H1 (cell line): ENCODE measurements at regions not wholly inside any gene's neighbourhood (a gene's known extent, or its start where the extent isn't known, plus 50 kb on each side); places are given as distances from the start of the nearest gene placed in this dataset.

Experiments
- CTCF ChIA-PET: fragments of 300-600 bp; sonication (Branson Sonifier 250); formaldehyde crosslinking; loops from one replicate; lab custom pipeline; 2021; ENCODE audit not compliant: partially characterized antibody; lab: Charles Lee
- POLR2A ChIA-PET: fragments of 300-600 bp; sonication (Branson Sonifier 250); formaldehyde crosslinking; loops from one replicate; lab custom pipeline; 2021; ENCODE audit warnings: inconsistent platforms; ENCODE audit not compliant: partially characterized antibody; lab: Charles Lee
- DNase-seq, 2 experiments: peaks; one replicate each; pipeline versions ENCODE4 v3.0.0 to v3.0.0-alpha.2; 2010 to 2022; ENCODE audit warnings: low spot score in 2 of 2, low read depth in 1 of 2, mixed read lengths in 1 of 2
- FAIRE-seq: peaks from 2 replicates; lab custom pipeline; 2011; peaks lifted over from hg19 to GRCh38; lab: Jason Lieb, UNC
- H2AFZ ChIP-seq: 2 replicates; pipeline ENCODE4 v1.8.1; 2012; ENCODE audit warnings: low read length, inconsistent platforms
- H2AK5ac ChIP-seq: 2 replicates; pipeline ENCODE4 v1.6.1; 2013; ENCODE audit warnings: low read depth, low read length
- H2BK120ac ChIP-seq: replicated peaks from 2 replicates; pipeline ENCODE3; 2013; ENCODE audit warnings: low read depth, low read length, inconsistent platforms
- H2BK12ac ChIP-seq: 2 replicates; pipeline ENCODE4 v1.6.1; 2013; ENCODE audit warnings: low read depth, low read length
- H2BK15ac ChIP-seq: 2 replicates; pipeline ENCODE4 v1.6.1; 2013; ENCODE audit warnings: low read length
- H2BK20ac ChIP-seq: 2 replicates; pipeline ENCODE4 v1.6.1; 2013; ENCODE audit warnings: low read length
- H2BK5ac ChIP-seq: 2 replicates; pipeline ENCODE4 v1.6.1; 2013; ENCODE audit warnings: low read depth, low read length
- H3K14ac ChIP-seq: 2 replicates; pipeline ENCODE4 v1.6.1; 2013; ENCODE audit warnings: inconsistent platforms; ENCODE audit not compliant: insufficient read length
- H3K18ac ChIP-seq: 2 replicates; pipeline ENCODE4 v1.6.1; 2013; ENCODE audit warnings: low read length; ENCODE audit errors: extremely low read depth
- H3K23ac ChIP-seq: 2 replicates; pipeline ENCODE4 v1.6.1; 2013; ENCODE audit warnings: inconsistent platforms; ENCODE audit not compliant: insufficient read length
- H3K23me2 ChIP-seq: 2 replicates; pipeline ENCODE4 v1.6.1; 2013; ENCODE audit warnings: low read depth, low read length
- H3K27ac ChIP-seq: 2 replicates; pipeline ENCODE4 v1.6.1; 2011; ENCODE audit warnings: low read depth, low read length, inconsistent platforms
- H3K27me3 ChIP-seq, 4 experiments: replicated peaks in 1 of 4; 1 replicate in 1 of 4; 2 replicates in 3 of 4; pipeline versions ENCODE4 v1.6.1 to v1.8.1; 2011 to 2013; ENCODE audit warnings: low read length in 3 of 4, mild to moderate bottlenecking in 3 of 4, inconsistent platforms in 2 of 4, mixed read lengths in 2 of 4, moderate library complexity in 1 of 4; ENCODE audit not compliant: control insufficient read depth in 3 of 4, insufficient read depth in 3 of 4; ENCODE audit errors: extremely low read depth in 1 of 4
- H3K36me3 ChIP-seq, 4 experiments: 2 replicates each; pipeline versions ENCODE4 v1.6.1 to v1.8.1; 2011 to 2013; ENCODE audit warnings: mild to moderate bottlenecking in 4 of 4, low read length in 3 of 4, moderate library complexity in 2 of 4, control low read depth in 1 of 4, inconsistent platforms in 1 of 4; ENCODE audit not compliant: insufficient read depth in 4 of 4, control insufficient read depth in 2 of 4
- H3K4ac ChIP-seq: replicated peaks from 2 replicates; pipeline ENCODE3; 2013; ENCODE audit warnings: low read length, low read depth, mixed read lengths, inconsistent platforms; ENCODE audit not compliant: insufficient read length
- H3K4me1 ChIP-seq, 4 experiments: replicated peaks in 1 of 4; 1 replicate in 1 of 4; 2 replicates in 3 of 4; pipeline versions ENCODE4 v1.6.1 to v1.8.1; 2011 to 2013; ENCODE audit warnings: low read length in 3 of 4, inconsistent platforms in 2 of 4, mixed read lengths in 1 of 4; ENCODE audit not compliant: insufficient read depth in 4 of 4, control insufficient read depth in 3 of 4
- H3K4me2 ChIP-seq, 2 experiments: 2 replicates each; pipeline versions ENCODE4 v1.6.1 to v1.8.1; 2011 to 2013; ENCODE audit warnings: low read depth in 2 of 2, low read length in 2 of 2, control low read depth in 1 of 2, inconsistent platforms in 1 of 2, mild to moderate bottlenecking in 1 of 2; ENCODE audit not compliant: insufficient read depth in 1 of 2
- H3K4me3 ChIP-seq, 4 experiments: fragments of 200-600, 300-600 bp in 1 of 4; sonication (generic), shearing (Covaris generic), sonication (Bioruptor Twin) in 1 of 4; 2 replicates each; pipeline versions ENCODE4 v1.5.1 to v1.8.1; 2011 to 2016; ENCODE audit warnings: low read length in 4 of 4, low read depth in 3 of 4, control low read depth in 2 of 4, inconsistent platforms in 2 of 4, mild to moderate bottlenecking in 2 of 4, mixed read lengths in 1 of 4, moderate library complexity in 1 of 4; ENCODE audit not compliant: insufficient read depth in 2 of 4; ENCODE audit errors: extremely low read depth in 1 of 4
- H3K56ac ChIP-seq: replicated peaks from 2 replicates; pipeline ENCODE3; 2013; ENCODE audit warnings: low read depth, mild to moderate bottlenecking, mixed read lengths, low read length, inconsistent platforms; ENCODE audit not compliant: insufficient read length
- H3K79me1 ChIP-seq: 2 replicates; pipeline ENCODE4 v1.6.1; 2013; ENCODE audit warnings: low read depth, low read length, control low read depth
- H3K79me2 ChIP-seq, 2 experiments: 2 replicates each; pipeline versions ENCODE4 v1.6.1 to v1.8.1; 2012 to 2013; ENCODE audit warnings: low read length in 2 of 2, mild to moderate bottlenecking in 2 of 2, inconsistent platforms in 1 of 2; ENCODE audit not compliant: insufficient read depth in 2 of 2, control insufficient read depth in 1 of 2
- H3K9ac ChIP-seq, 4 experiments: replicated peaks in 1 of 4; 1 replicate in 1 of 4; 2 replicates in 3 of 4; pipeline versions ENCODE4 v1.6.1 to v1.8.1; 2011 to 2013; ENCODE audit warnings: low read depth in 3 of 4, low read length in 3 of 4, control low read depth in 2 of 4, mild to moderate bottlenecking in 2 of 4, moderate library complexity in 2 of 4, inconsistent platforms in 1 of 4; ENCODE audit errors: extremely low read depth in 1 of 4
- H3K9me3 ChIP-seq, 2 experiments: 2 replicates each; pipeline versions ENCODE4 v1.6.1 to v1.8.1; 2012 to 2013; ENCODE audit warnings: mild to moderate bottlenecking in 2 of 2, moderate library complexity in 2 of 2, control low read depth in 1 of 2, inconsistent platforms in 1 of 2, low read depth in 1 of 2, low read length in 1 of 2, mixed read lengths in 1 of 2; ENCODE audit not compliant: insufficient read depth in 2 of 2
- H4K20me1 ChIP-seq, 2 experiments: replicated peaks in 1 of 2; 2 replicates each; pipeline versions ENCODE3 to v1.8.1; 2011 to 2013; ENCODE audit warnings: inconsistent platforms in 2 of 2, low read length in 2 of 2, mild to moderate bottlenecking in 1 of 2; ENCODE audit not compliant: insufficient read depth in 2 of 2, control insufficient read depth in 1 of 2
- H4K5ac ChIP-seq: 2 replicates; pipeline ENCODE4 v1.6.1; 2013; ENCODE audit warnings: low read length, low read depth, mixed read lengths, inconsistent platforms; ENCODE audit not compliant: insufficient read length
- H4K8ac ChIP-seq: 2 replicates; pipeline ENCODE4 v1.8.0; 2013; ENCODE audit warnings: mild to moderate bottlenecking, moderate library complexity, low read length, inconsistent platforms; ENCODE audit not compliant: insufficient read depth; ENCODE audit errors: extremely low read depth
- H4K91ac ChIP-seq: replicated peaks from 2 replicates; pipeline ENCODE3; 2013; ENCODE audit warnings: low read length, mixed read lengths, inconsistent platforms; ENCODE audit not compliant: insufficient read length
- BACH1 ChIP-seq: IDR thresholded peaks from 2 replicates; pipeline ENCODE4 v1.6.1; 2012; ENCODE audit warnings: low read length, improper control_type of control experiment
- BRCA1 ChIP-seq: IDR thresholded peaks from 2 replicates; pipeline ENCODE4 v1.6.1; 2012; ENCODE audit warnings: low read depth, low read length, improper control_type of control experiment
- CHD1 ChIP-seq: IDR thresholded peaks from 2 replicates; pipeline ENCODE4 v1.6.1; 2012; ENCODE audit warnings: low read depth, low read length, improper control_type of control experiment
- CREB1 ChIP-seq: IDR thresholded peaks from 2 replicates; pipeline ENCODE4 v1.6.1; 2012; ENCODE audit warnings: inconsistent platforms
- FOSL1 ChIP-seq: IDR thresholded peaks from 2 replicates; pipeline ENCODE4 v1.6.1; 2011; ENCODE audit warnings: mild to moderate bottlenecking, low read depth, low read length, moderate library complexity; ENCODE audit not compliant: insufficient read depth
- JUND ChIP-seq: IDR thresholded peaks from 2 replicates; pipeline ENCODE4 v1.6.1; 2011; ENCODE audit warnings: mild to moderate bottlenecking, improper control_type of control experiment, low read length
- MAFK ChIP-seq: IDR thresholded peaks from 2 replicates; pipeline ENCODE4 v1.6.1; 2012; ENCODE audit warnings: low read depth, mild to moderate bottlenecking, improper control_type of control experiment, low read length
- NANOG ChIP-seq: IDR thresholded peaks from 2 replicates; pipeline ENCODE4 v1.6.1; 2011; ENCODE audit warnings: low read length, low read depth, mild to moderate bottlenecking, inconsistent platforms; ENCODE audit not compliant: insufficient read depth, poor library complexity, severe bottlenecking
- PHF8 ChIP-seq: fragments of 200-600 bp; sonication (generic); conservative IDR thresholded peaks from 2 replicates; pipeline ENCODE4 v1.7.1; 2012; ENCODE audit warnings: low read depth, mild to moderate bottlenecking, inconsistent platforms, low read length, moderate library complexity
- POU5F1 ChIP-seq: IDR thresholded peaks from 2 replicates; pipeline ENCODE4 v1.6.1; 2011; ENCODE audit warnings: low read depth, mild to moderate bottlenecking, low read length, moderate library complexity
- RAD21 ChIP-seq, 2 experiments: IDR thresholded peaks in 1 of 2; conservative IDR thresholded peaks in 1 of 2; 2 replicates each; pipeline ENCODE4 v1.6.1; 2011; ENCODE audit warnings: low read depth in 2 of 2, low read length in 2 of 2, improper control_type of control experiment in 1 of 2, inconsistent platforms in 1 of 2, mild to moderate bottlenecking in 1 of 2, moderate library complexity in 1 of 2
- TAF1 ChIP-seq: IDR thresholded peaks from 2 replicates; pipeline ENCODE4 v1.6.1; 2011; ENCODE audit warnings: mild to moderate bottlenecking, low read depth, low read length
- TAF7 ChIP-seq: optimal IDR thresholded peaks from 2 replicates; pipeline ENCODE3; 2011; ENCODE audit warnings: low read depth, mild to moderate bottlenecking, inconsistent platforms, low read length, moderate library complexity, borderline replicate concordance
- TBP ChIP-seq: IDR thresholded peaks from 2 replicates; pipeline ENCODE4 v1.6.1; 2011; ENCODE audit warnings: low read depth, low read length, improper control_type of control experiment
- TEAD4 ChIP-seq: IDR thresholded peaks from 2 replicates; pipeline ENCODE4 v1.6.1; 2012; ENCODE audit warnings: low read depth, low read length, inconsistent platforms, mixed read lengths
- WGBS, 2 experiments: shearing (Covaris generic) in 1 of 2; methylation state at CpG; one replicate each; pipeline versions ENCODE4 v1.1.6 to v1.1.7; 2013 to 2015; ENCODE audit warnings: low lambda C conversion rate in 2 of 2, mixed read lengths in 2 of 2, inconsistent platforms in 1 of 2, low coverage in 1 of 2, missing lambda C conversion rate in 1 of 2; ENCODE audit not compliant: insufficient replicate concordance in 2 of 2, insufficient coverage in 1 of 2, insufficient read length in 1 of 2; ENCODE audit errors: extremely low coverage in 1 of 2, missing lambda C conversion rate in 1 of 2; 5-methylcytosine and 5-hydroxymethylcytosine counted together

DNA sequence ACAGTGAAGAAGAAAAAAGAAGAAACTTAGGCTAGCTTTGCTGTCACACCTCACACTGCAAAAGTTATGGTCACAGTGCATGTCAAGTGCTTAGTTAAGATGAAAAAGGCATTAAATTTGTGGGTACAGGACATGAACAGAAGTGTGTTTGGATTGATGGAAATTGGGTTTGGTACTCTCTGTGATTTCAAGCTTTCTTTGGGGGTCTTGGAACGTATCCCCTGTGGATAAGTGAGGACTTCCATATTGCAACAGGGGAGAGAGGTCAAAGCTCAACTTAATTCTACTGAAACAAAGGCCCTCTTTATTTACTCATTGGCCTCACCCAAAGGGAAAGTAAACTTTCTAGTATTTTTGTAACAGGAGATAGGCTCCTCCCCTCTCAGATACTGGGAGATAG lies 138.3 kb upstream of the FUT9 start:
- no peak overlapping the region for H2BK12ac ChIP-seq
- H2AK5ac ChIP-seq: no peak overlapping the region
- no peaks in the 10 kb centered on the region for H3K27me3 ChIP-seq
- no peaks in the 10 kb centered on the region for H3K79me2 ChIP-seq
- H3K36me3 ChIP-seq: no peaks in the 10 kb centered on the region
- no peak overlapping the region for H3K14ac ChIP-seq
- H2BK15ac ChIP-seq: no peak overlapping the region
- H3K56ac ChIP-seq: no peak overlapping the region
- no peak overlapping the region for H4K91ac ChIP-seq
- POLR2A ChIA-PET: no interaction called here
- no peak overlapping the region for H2BK120ac ChIP-seq
- no peaks in the 10 kb centered on the region for H3K23me2 ChIP-seq
- no peak overlapping the region for H3K18ac ChIP-seq
- FAIRE-seq: no peak
- no peak overlapping the region for H3K4me3 ChIP-seq
- no peak overlapping the region for H3K4ac ChIP-seq
- TF ChIP-seq TAF1 (no peak), CREB1 (no peak), RAD21 (IDR thresholded peaks at IDR 0.05 in 1 of 2, conservative IDR thresholded peaks at IDR 0.05 in 1 of 2; ENCODE audit: low read depth in 2 of 2, low read length in 2 of 2) (no peak), JUND (no peak), POU5F1 (no peak), NANOG (no peak), TAF7 (no peak), PHF8 (no peak), FOSL1 (no peak), TBP (no peak), TEAD4 (no peak), CHD1 (no peak), BACH1 (no peak), BRCA1 (no peak), MAFK (no peak)
- no peak overlapping the region for H2BK20ac ChIP-seq
- peak overlapping the region; percentile 80; the same call in 1 of the 2 replicates for H2AFZ ChIP-seq
- H3K9me3 ChIP-seq: no peaks in the 10 kb centered on the region
- no peak overlapping the region for H3K4me2 ChIP-seq
- no peaks in the 10 kb centered on the region for H4K20me1 ChIP-seq
- DNase-seq: no peak
- WGBS, 2 experiments: 85% methylated on average over 1 of the region's 1 CpG; no CpG with 5 or more reads in 1 of the 2 experiments
- no peak overlapping the region for H4K5ac ChIP-seq
- H3K79me1 ChIP-seq: no peaks in the 10 kb centered on the region
- no peak overlapping the region for H3K27ac ChIP-seq
- no peak overlapping the region for H2BK5ac ChIP-seq
- H4K8ac ChIP-seq: no peak overlapping the region
- H3K4me1 ChIP-seq: no peaks in the 10 kb centered on the region
- H3K23ac ChIP-seq: no peak overlapping the region
- no peak overlapping the region for H3K9ac ChIP-seq
- CTCF ChIA-PET: interaction anchor here (0.8 to 1.7 kb wide), 3 partner anchors 10 to 45 kb away, joined by 3 to 7 read pairs (median 4); no protein-coding TSS in a partner anchor
